ENCODE measurements at regions not wholly inside any gene's neighbourhood (a gene's known extent, or its start where the extent isn't known, plus 50 kb on each side); places are given as distances from the start of the nearest gene placed in this dataset.
"Not testable (repeated sequence)": the region's sequence is repeated elsewhere in the genome, so short reads cannot be mapped to it uniquely, and the experiment has no call there.

DNA sequence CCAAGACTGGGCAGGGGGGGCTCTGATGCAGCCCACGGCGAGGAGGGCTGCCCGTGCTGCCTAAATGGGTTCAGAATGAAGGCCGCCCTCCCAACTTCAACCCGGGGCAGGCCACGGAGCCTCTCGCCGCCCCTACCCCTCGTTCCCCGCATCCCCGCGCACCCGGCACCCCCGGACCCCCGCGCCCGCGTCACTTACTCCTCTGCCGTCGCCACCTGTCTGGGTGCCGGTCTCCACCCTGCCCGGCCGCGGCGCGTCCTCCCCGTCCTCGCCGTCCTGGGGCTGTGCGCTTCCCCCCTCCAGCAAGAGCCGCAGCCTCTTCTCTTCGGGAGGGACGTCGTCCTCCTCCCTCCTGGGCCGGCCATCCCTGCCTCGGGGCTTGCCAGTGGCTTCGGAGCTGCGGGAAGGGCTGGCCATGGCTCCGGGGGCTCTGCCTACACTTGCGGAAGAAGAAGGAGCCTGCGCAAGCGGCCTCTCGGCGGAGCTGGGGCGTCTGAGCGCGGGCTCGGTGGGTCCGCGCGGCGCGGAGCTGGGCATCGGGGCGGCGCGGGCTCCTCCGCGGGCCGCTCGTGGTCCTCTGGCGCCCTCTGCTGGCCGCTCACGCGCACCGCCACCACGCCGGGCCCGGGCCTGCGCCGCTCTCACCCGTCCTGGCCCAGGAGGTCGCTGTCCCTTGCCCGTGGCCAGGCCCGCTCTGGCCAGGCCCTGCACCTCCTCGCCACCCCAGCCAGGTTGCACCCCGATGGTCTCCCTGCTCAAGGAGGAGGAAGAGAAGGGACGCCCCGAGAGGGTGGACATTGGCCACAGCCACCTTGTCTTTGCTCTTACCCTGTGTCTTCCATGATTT is 59.3 kb upstream of the CLEC6A start:
- peak; percentile 61 for DNase-seq

GRCh38 chr12:8397378-8397777 is 58.4 kb upstream of the CLEC6A start:
- not testable (repeated sequence) for DNase-seq

DNA sequence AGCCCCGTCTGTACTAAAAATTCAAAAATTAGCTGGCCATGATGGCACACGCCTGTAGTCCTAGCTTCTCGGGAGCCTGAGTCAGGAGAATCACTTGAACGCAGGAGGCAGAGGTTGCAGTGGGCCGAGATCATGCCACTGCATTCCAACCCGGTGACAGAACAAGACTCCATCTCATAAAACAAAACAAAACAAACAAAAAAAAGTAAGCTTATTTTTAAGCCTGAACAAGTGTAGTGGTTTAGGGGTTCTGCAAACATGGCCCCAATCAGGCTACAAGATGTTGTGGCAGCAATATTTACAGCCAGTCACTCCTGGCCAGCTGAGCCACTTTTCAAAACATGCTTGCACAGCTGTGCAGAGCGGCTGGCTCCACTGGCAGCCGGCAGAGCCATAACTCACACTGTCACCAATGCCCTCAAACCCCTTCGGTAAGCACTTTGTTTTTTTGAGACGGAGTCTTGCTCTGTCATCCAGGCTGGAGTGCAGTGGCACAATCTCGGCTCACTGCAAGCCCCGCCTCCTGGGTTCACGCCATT is 56.2 kb upstream of the CLEC6A start:
- DNase-seq: not testable (repeated sequence)

- not testable (repeated sequence) for DNase-seq
Measured at GRCh38 chr12:8403834-8404233, 51.9 kb upstream of the CLEC6A start.

GRCh38 chr12:8404341-8404740 is 51.4 kb upstream of the CLEC6A start:
- DNase-seq: not testable (repeated sequence)

Measured in CD4-positive, alpha-beta T cell treated with Interleukin-21 for 1 hour (primary cell).